Neutrophil (primary cell): ENCODE measurements at regions not wholly inside any gene's neighbourhood (a gene's known extent, or its start where the extent isn't known, plus 50 kb on each side); places are given as distances from the start of the nearest gene placed in this dataset.
"Not testable (repeated sequence)": the region's sequence is repeated elsewhere in the genome, so short reads cannot be mapped to it uniquely, and the experiment has no call there.

Experiments
- H3K27ac ChIP-seq: fragments of 200-600 bp; sonication (generic); 2 replicates; pipeline ENCODE4 v1.5.1; 2016; ENCODE audit warnings: mild to moderate bottlenecking, moderate library complexity
- H3K27me3 ChIP-seq: fragments of 200-600 bp; sonication (generic); 2 replicates; pipeline ENCODE4 v1.6.0; 2016; ENCODE audit warnings: mild to moderate bottlenecking
- H3K36me3 ChIP-seq: fragments of 200-600 bp; sonication (generic); 2 replicates; pipeline ENCODE4 v1.5.1; 2017
- H3K4me1 ChIP-seq, 2 experiments: fragments of 200-600 bp in 1 of 2; sonication (generic) in 1 of 2; 1 replicate in 1 of 2; 2 replicates in 1 of 2; pipeline versions ENCODE4 v1.5.1 to v1.6.1; 2013 to 2016; ENCODE audit warnings: low read depth in 1 of 2, low read length in 1 of 2, mild to moderate bottlenecking in 1 of 2, moderate library complexity in 1 of 2; ENCODE audit not compliant: control insufficient read depth in 1 of 2, insufficient read depth in 1 of 2
- H3K4me3 ChIP-seq, 2 experiments: fragments of 200-600 bp in 1 of 2; sonication (generic) in 1 of 2; 1 replicate in 1 of 2; 2 replicates in 1 of 2; pipeline ENCODE4 v1.5.1; 2013 to 2016; ENCODE audit warnings: low read depth in 1 of 2, low read length in 1 of 2, mild to moderate bottlenecking in 1 of 2, moderate library complexity in 1 of 2
- H3K9me3 ChIP-seq: fragments of 200-600 bp; sonication (generic); 2 replicates; pipeline ENCODE4 v1.5.1; 2016
- CTCF ChIP-seq: fragments of 200-600 bp; sonication (generic); IDR thresholded peaks from 2 replicates; pipeline ENCODE4 v1.5.1; 2016; ENCODE audit warnings: antibody characterized with exemption

GRCh38 chr13:54802226-54802625 lies 1773.6 kb downstream of the OLFM4 start:
- H3K27ac ChIP-seq, result no peak overlapping the region
- H3K36me3 ChIP-seq, result no peaks in the 10 kb centered on the region
- H3K4me3 ChIP-seq, result no peak overlapping the region
- H3K4me1 ChIP-seq, result no peaks in the 10 kb centered on the region
- no peaks in the 10 kb centered on the region for H3K27me3 ChIP-seq
- TF ChIP-seq CTCF, result no peak
- no peaks in the 10 kb centered on the region for H3K9me3 ChIP-seq

GRCh38 chr13:54805743-54806142 lies 1777.1 kb downstream of the OLFM4 start:
- no peaks in the 10 kb centered on the region for H3K27me3 ChIP-seq
- H3K4me1 ChIP-seq, result no peaks in the 10 kb centered on the region
- no peak for TF ChIP-seq CTCF

GRCh38 chr13:54821938-54822470 lies 1793.4 kb downstream of the OLFM4 start:
- H3K9me3 ChIP-seq, H3K4me1 ChIP-seq, H3K27me3 ChIP-seq, H3K27ac ChIP-seq, H3K36me3 ChIP-seq, H3K4me3 ChIP-seq: not testable (repeated sequence)

More at GRCh38 chr13:54805743-54806142, 1777.1 kb downstream of the OLFM4 start:
- no peaks in the 10 kb centered on the region for H3K36me3 ChIP-seq
- no peak overlapping the region for H3K4me3 ChIP-seq
- no peak overlapping the region for H3K27ac ChIP-seq
- H3K9me3 ChIP-seq, result no peaks in the 10 kb centered on the region

- not testable (repeated sequence) for H3K9me3 ChIP-seq, H3K27me3 ChIP-seq, H3K4me1 ChIP-seq, H3K36me3 ChIP-seq, H3K27ac ChIP-seq, H3K4me3 ChIP-seq
These were observed 1800.9 kb downstream of the OLFM4 start for GRCh38 chr13:54829391-54830068.

- no peak overlapping the region for H3K4me3 ChIP-seq
- H3K4me1 ChIP-seq, result no peaks in the 10 kb centered on the region
- no peaks in the 10 kb centered on the region for H3K9me3 ChIP-seq
- H3K36me3 ChIP-seq, result no peaks in the 10 kb centered on the region
- no peak overlapping the region for H3K27ac ChIP-seq
- no peak for TF ChIP-seq CTCF
- H3K27me3 ChIP-seq, result no peaks in the 10 kb centered on the region
These were observed 1807.7 kb downstream of the OLFM4 start for GRCh38 chr13:54836273-54836672.

GRCh38 chr13:54841682-54842081 lies 1813.1 kb downstream of the OLFM4 start:
- H3K27me3 ChIP-seq, result no peaks in the 10 kb centered on the region
- H3K4me1 ChIP-seq, result no peaks in the 10 kb centered on the region
- H3K36me3 ChIP-seq, result no peaks in the 10 kb centered on the region
- H3K4me3 ChIP-seq, result no peak overlapping the region
- no peaks in the 10 kb centered on the region for H3K9me3 ChIP-seq
- H3K27ac ChIP-seq, result no peak overlapping the region
- no peak for TF ChIP-seq CTCF
